Calu3 (cell line): ENCODE measurements at regions not wholly inside any gene's neighbourhood (a gene's known extent, or its start where the extent isn't known, plus 50 kb on each side); places are given as distances from the start of the nearest gene placed in this dataset.

Experiments
- BruUV-seq: library from RNA; stranded (reverse); fragments of 400-500 nt; replicated peaks from 2 replicates; lab custom pipeline; 2021; lab: Mats Ljungman, UMichigan
- CTCF ChIA-PET: fragments of 300-600 bp; sonication (Branson Sonifier 250); formaldehyde crosslinking; loops from one replicate; lab custom pipeline; 2022; ENCODE audit warnings: antibody characterized with exemption; lab: Charles Lee
- DNase-seq: peaks from one replicate; pipeline ENCODE4 v3.0.0; 2022
- H3K27ac Mint-ChIP-seq: one replicate; pipeline ENCODE4 v1.8.0; 2022; ENCODE audit warnings: mixed read lengths; ENCODE audit not compliant: unreplicated experiment
- H3K27me3 Mint-ChIP-seq: one replicate; pipeline ENCODE4 v1.8.0; 2022; ENCODE audit warnings: mixed read lengths; ENCODE audit not compliant: unreplicated experiment
- H3K36me3 Mint-ChIP-seq: one replicate; pipeline ENCODE4 v1.8.0; 2022; ENCODE audit warnings: mild to moderate bottlenecking, moderate library complexity, mixed read lengths; ENCODE audit not compliant: insufficient read depth, unreplicated experiment
- H3K4me1 Mint-ChIP-seq: one replicate; pipeline ENCODE4 v1.8.0; 2022; ENCODE audit warnings: mild to moderate bottlenecking, low read depth, mixed read lengths; ENCODE audit not compliant: unreplicated experiment
- H3K4me3 Mint-ChIP-seq: one replicate; pipeline ENCODE4 v1.8.0; 2022; ENCODE audit warnings: mild to moderate bottlenecking, low read depth, moderate library complexity, mixed read lengths; ENCODE audit not compliant: unreplicated experiment
- H3K9me3 Mint-ChIP-seq: one replicate; pipeline ENCODE4 v1.8.0; 2022; ENCODE audit warnings: low read depth, mixed read lengths; ENCODE audit not compliant: unreplicated experiment
- CTCF ChIP-seq: fragments of 200-600 bp; IDR thresholded peaks from one replicate; pipeline ENCODE4 v1.8.0; 2022; ENCODE audit warnings: antibody characterized with exemption; ENCODE audit not compliant: unreplicated experiment
- intact Hi-C: fragments of 100-400 bp; cut with micrococcal nuclease; formaldehyde crosslinking; loops from one replicate; pipeline ENCODE4 v1.10.0; 2022; ENCODE audit not compliant: unreplicated experiment

- BruUV-seq: no TSS peak
- Mint-ChIP-seq H3K27ac (no peak overlapping the region), H3K27me3 (no peaks in the 10 kb centered on the region), H3K4me3 (no peak overlapping the region), H3K36me3 (no peaks in the 10 kb centered on the region), H3K9me3 (peaks cover 16% of the 10 kb centered on the region), H3K4me1 (no peaks in the 10 kb centered on the region)
- DNase-seq: no peak
- TF ChIP-seq CTCF: no peak
- CTCF ChIA-PET: no interaction called here
- intact Hi-C loops: no loop called here
Measured at GRCh38 chr14:97297100-97297499, 499.9 kb downstream of the VRK1 start.

- no peak overlapping the region for H3K4me3 Mint-ChIP-seq
- intact Hi-C loops: no loop called here
- H3K27ac Mint-ChIP-seq: no peak overlapping the region
- peaks cover 14% of the 10 kb centered on the region for H3K9me3 Mint-ChIP-seq
- TF ChIP-seq CTCF: no peak
- CTCF ChIA-PET: no interaction called here
- DNase-seq: no peak
- H3K4me1 Mint-ChIP-seq: no peaks in the 10 kb centered on the region
- no peaks in the 10 kb centered on the region for H3K27me3 Mint-ChIP-seq
- no peaks in the 10 kb centered on the region for H3K36me3 Mint-ChIP-seq
- BruUV-seq: no TSS peak
Measured at GRCh38 chr14:97298331-97298730, 501.1 kb downstream of the VRK1 start.

GRCh38 chr14:97298736-97299135, 501.6 kb downstream of the VRK1 start:
- no peak for TF ChIP-seq CTCF
- Mint-ChIP-seq H3K4me3 (no peak overlapping the region), H3K4me1 (no peaks in the 10 kb centered on the region), H3K27me3 (no peaks in the 10 kb centered on the region), H3K9me3 (peaks cover 14% of the 10 kb centered on the region), H3K27ac (no peak overlapping the region), H3K36me3 (no peaks in the 10 kb centered on the region)
- intact Hi-C loops: no loop called here
- no peak for DNase-seq
- BruUV-seq: no TSS peak
- CTCF ChIA-PET: no interaction called here

GRCh38 chr14:97299661-97300060, 502.5 kb downstream of the VRK1 start:
- Mint-ChIP-seq H3K27ac (no peak overlapping the region), H3K4me3 (no peak overlapping the region), H3K4me1 (no peaks in the 10 kb centered on the region), H3K27me3 (no peaks in the 10 kb centered on the region), H3K36me3 (no peaks in the 10 kb centered on the region), H3K9me3 (peaks cover 14% of the 10 kb centered on the region)
- BruUV-seq: no TSS peak
- CTCF ChIA-PET: no interaction called here
- intact Hi-C loops: no loop called here
- DNase-seq: no peak
- no peak for TF ChIP-seq CTCF
